GM12878 (cell line): ENCODE measurements at regions not wholly inside any gene's neighbourhood (a gene's known extent, or its start where the extent isn't known, plus 50 kb on each side); places are given as distances from the start of the nearest gene placed in this dataset.

Experiments used
- CEBPB ChIP-seq, 2 experiments: fragments of 150-350 bp in 1 of 2; IDR thresholded peaks; 2 replicates each; pipeline ENCODE4 v1.6.1; 2012 to 2014; ENCODE audit warnings: low read depth in 2 of 2, low read length in 2 of 2, borderline replicate concordance in 1 of 2, inconsistent platforms in 1 of 2
- EGR1 ChIP-seq, 2 experiments: IDR thresholded peaks; 1 replicate in 1 of 2; 2 replicates in 1 of 2; pipeline ENCODE4 v1.6.1; 2011 to 2012; ENCODE audit warnings: low read depth in 2 of 2, low read length in 2 of 2, borderline replicate concordance in 1 of 2, mild to moderate bottlenecking in 1 of 2, moderate library complexity in 1 of 2
- EP300 ChIP-seq, 2 experiments: fragments of 150-350 bp in 1 of 2; IDR thresholded peaks; 2 replicates each; pipeline ENCODE4 v1.6.1; 2011 to 2012; ENCODE audit warnings: low read depth in 2 of 2, low read length in 2 of 2, borderline replicate concordance in 1 of 2, improper control_type of control experiment in 1 of 2, inconsistent platforms in 1 of 2; ENCODE audit not compliant: control insufficient read depth in 1 of 2
- JUND ChIP-seq: IDR thresholded peaks from 2 replicates; pipeline ENCODE4 v1.6.1; 2012; ENCODE audit warnings: low read depth, mild to moderate bottlenecking, low read length, improper control_type of control experiment, moderate library complexity
- POLR2A ChIP-seq: IDR thresholded peaks from 2 replicates; pipeline ENCODE4 v1.6.1; 2011; ENCODE audit warnings: low read depth, mild to moderate bottlenecking, low read length
- POLR2AphosphoS5 ChIP-seq: IDR thresholded peaks from 2 replicates; pipeline ENCODE4 v1.6.1; 2011; ENCODE audit warnings: mild to moderate bottlenecking, low read length, inconsistent platforms
- RB1 ChIP-seq: fragments of 450-650 bp; formaldehyde crosslinking; IDR thresholded peaks from 2 replicates; pipeline ENCODE4 v1.6.1; 2017; ENCODE audit warnings: mild to moderate bottlenecking, borderline replicate concordance
- SPI1 ChIP-seq: IDR thresholded peaks from 2 replicates; pipeline ENCODE4 v1.6.1; 2011; ENCODE audit warnings: low read depth, mild to moderate bottlenecking, low read length, moderate library complexity, borderline replicate concordance; ENCODE audit not compliant: insufficient read depth
- ZNF24 ChIP-seq: fragments of 450-650 bp; IDR thresholded peaks from 2 replicates; pipeline ENCODE4 v1.6.1; 2017; ENCODE audit warnings: antibody characterized with exemption, mild to moderate bottlenecking
- TF ChIP-seq, protein P1 (sequence below): fragments of 450-650 bp; IDR thresholded peaks from 2 replicates; pipeline ENCODE4 v1.6.1; 2017; ENCODE audit warnings: mild to moderate bottlenecking, moderate library complexity
- TF ChIP-seq, protein P2 (sequence below), 3 experiments: IDR thresholded peaks in 2 of 3; conservative IDR thresholded peaks in 1 of 3; 2 replicates each; pipeline ENCODE4 v1.5.1; 2011; ENCODE audit warnings: low read depth in 3 of 3, low read length in 3 of 3, mild to moderate bottlenecking in 3 of 3, control low read depth in 2 of 3, moderate library complexity in 2 of 3, inconsistent platforms in 1 of 3, mixed read lengths in 1 of 3; ENCODE audit not compliant: control insufficient read depth in 2 of 3, insufficient read depth in 1 of 3; ENCODE audit errors: extremely low read depth in 1 of 3
- TF ChIP-seq, protein P3 (sequence below): IDR thresholded peaks from 2 replicates; pipeline ENCODE4 v1.6.1; 2012; ENCODE audit warnings: low read depth, low read length, improper control_type of control experiment

DNA sequence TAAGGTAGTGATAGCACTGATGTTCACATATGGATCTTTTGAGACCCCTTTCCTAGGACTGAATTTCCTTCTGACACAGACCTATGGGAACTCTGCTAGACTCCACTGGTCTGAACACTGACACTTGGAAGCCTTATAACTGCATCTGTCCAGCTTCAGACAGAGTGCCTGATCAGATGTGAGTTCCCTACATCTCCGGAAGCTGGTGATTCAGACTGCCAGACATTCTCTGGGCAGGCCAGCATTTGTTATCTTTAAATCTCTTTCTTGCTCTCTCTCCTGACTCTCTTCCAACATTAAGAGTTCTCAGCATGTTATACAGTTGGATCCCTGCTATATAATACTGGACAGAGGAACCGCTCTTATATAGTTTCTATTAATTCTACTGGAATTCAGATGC, 408.5 kb downstream of the ZEB2 start:
- TF ChIP-seq EGR1 (IDR thresholded peaks at IDR 0.05; ENCODE audit: borderline replicate concordance in 1 of 2, low read depth in 2 of 2, low read length in 2 of 2) (no peak), EP300 (IDR thresholded peaks at IDR 0.05; ENCODE audit: borderline replicate concordance in 1 of 2, control insufficient read depth in 1 of 2, low read depth in 2 of 2, low read length in 2 of 2) (no peak), JUND (no peak), POLR2A (no peak), ZNF24 (no peak), POLR2AphosphoS5 (no peak), RB1 (no peak), SPI1 (no peak), CEBPB (IDR thresholded peaks at IDR 0.05; ENCODE audit: borderline replicate concordance in 1 of 2, low read depth in 2 of 2, low read length in 2 of 2) (no peak)
- TF ChIP-seq, protein P1, sequence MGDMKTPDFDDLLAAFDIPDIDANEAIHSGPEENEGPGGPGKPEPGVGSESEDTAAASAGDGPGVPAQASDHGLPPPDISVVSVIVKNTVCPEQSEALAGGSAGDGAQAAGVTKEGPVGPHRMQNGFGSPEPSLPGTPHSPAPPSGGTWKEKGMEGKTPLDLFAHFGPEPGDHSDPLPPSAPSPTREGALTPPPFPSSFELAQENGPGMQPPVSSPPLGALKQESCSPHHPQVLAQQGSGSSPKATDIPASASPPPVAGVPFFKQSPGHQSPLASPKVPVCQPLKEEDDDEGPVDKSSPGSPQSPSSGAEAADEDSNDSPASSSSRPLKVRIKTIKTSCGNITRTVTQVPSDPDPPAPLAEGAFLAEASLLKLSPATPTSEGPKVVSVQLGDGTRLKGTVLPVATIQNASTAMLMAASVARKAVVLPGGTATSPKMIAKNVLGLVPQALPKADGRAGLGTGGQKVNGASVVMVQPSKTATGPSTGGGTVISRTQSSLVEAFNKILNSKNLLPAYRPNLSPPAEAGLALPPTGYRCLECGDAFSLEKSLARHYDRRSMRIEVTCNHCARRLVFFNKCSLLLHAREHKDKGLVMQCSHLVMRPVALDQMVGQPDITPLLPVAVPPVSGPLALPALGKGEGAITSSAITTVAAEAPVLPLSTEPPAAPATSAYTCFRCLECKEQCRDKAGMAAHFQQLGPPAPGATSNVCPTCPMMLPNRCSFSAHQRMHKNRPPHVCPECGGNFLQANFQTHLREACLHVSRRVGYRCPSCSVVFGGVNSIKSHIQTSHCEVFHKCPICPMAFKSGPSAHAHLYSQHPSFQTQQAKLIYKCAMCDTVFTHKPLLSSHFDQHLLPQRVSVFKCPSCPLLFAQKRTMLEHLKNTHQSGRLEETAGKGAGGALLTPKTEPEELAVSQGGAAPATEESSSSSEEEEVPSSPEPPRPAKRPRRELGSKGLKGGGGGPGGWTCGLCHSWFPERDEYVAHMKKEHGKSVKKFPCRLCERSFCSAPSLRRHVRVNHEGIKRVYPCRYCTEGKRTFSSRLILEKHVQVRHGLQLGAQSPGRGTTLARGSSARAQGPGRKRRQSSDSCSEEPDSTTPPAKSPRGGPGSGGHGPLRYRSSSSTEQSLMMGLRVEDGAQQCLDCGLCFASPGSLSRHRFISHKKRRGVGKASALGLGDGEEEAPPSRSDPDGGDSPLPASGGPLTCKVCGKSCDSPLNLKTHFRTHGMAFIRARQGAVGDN: no peak
- TF ChIP-seq, protein P2, sequence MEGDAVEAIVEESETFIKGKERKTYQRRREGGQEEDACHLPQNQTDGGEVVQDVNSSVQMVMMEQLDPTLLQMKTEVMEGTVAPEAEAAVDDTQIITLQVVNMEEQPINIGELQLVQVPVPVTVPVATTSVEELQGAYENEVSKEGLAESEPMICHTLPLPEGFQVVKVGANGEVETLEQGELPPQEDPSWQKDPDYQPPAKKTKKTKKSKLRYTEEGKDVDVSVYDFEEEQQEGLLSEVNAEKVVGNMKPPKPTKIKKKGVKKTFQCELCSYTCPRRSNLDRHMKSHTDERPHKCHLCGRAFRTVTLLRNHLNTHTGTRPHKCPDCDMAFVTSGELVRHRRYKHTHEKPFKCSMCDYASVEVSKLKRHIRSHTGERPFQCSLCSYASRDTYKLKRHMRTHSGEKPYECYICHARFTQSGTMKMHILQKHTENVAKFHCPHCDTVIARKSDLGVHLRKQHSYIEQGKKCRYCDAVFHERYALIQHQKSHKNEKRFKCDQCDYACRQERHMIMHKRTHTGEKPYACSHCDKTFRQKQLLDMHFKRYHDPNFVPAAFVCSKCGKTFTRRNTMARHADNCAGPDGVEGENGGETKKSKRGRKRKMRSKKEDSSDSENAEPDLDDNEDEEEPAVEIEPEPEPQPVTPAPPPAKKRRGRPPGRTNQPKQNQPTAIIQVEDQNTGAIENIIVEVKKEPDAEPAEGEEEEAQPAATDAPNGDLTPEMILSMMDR (IDR thresholded peaks at IDR 0.05 in 2 of 3, conservative IDR thresholded peaks at IDR 0.05 in 1 of 3; ENCODE audit: control insufficient read depth in 2 of 3, extremely low read depth in 1 of 3, insufficient read depth in 1 of 3, low read depth in 3 of 3, low read length in 3 of 3): no peak
- TF ChIP-seq, protein P3, sequence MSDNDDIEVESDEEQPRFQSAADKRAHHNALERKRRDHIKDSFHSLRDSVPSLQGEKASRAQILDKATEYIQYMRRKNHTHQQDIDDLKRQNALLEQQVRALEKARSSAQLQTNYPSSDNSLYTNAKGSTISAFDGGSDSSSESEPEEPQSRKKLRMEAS: no peak
